HG03139 (cell line): ENCODE measurements at regions not wholly inside any gene's neighbourhood (a gene's known extent, or its start where the extent isn't known, plus 50 kb on each side); places are given as distances from the start of the nearest gene placed in this dataset.
"Not testable (repeated sequence)": the region's sequence is repeated elsewhere in the genome, so short reads cannot be mapped to it uniquely, and the experiment has no call there.

ENCODE experiments used
- ATAC-seq: cut with Tn5 transposase; IDR thresholded peaks from one replicate; pipeline ENCODE4 v1.9.1; 2021; ENCODE audit not compliant: unreplicated experiment

DNA sequence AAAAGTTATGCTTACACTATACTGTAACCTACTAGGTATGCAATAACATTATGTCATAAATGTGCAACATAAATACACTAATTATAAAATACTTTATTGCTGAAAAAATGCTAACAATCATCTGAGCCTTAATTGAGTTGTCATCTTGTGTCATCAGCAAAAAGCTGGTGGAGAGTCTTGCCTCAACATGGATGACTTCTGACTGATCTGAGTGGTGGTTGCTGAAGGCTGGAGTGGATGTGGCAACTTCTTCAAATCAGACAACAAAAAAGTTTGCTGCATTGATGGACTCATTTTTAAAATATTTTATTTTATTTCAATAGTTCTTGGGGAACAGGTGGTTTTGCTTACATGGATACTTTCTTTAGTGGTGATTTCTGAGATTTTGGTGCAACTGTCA, 93.9 kb upstream of the AMN1 start:
- ATAC-seq = no peak

DNA sequence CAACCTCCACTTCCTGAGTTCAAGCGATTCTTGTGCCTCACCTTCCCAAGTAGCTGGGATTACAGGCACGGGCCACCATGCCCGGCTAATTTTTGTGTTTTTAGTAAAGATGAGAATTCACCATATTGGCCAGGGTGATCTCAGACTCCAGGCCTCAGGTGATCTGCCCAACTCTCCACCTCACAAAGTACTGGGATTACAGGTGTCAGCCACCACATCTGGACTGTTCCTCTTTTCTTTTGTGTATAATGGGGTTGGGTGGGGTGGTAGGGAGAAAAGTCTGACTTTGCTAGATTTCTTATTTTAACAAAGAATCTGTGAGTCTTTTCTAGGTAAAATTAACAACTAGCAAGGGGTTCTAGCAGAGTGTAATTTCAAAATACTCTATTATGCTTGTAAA, 92.7 kb upstream of the AMN1 start:
- ATAC-seq = no peak

DNA sequence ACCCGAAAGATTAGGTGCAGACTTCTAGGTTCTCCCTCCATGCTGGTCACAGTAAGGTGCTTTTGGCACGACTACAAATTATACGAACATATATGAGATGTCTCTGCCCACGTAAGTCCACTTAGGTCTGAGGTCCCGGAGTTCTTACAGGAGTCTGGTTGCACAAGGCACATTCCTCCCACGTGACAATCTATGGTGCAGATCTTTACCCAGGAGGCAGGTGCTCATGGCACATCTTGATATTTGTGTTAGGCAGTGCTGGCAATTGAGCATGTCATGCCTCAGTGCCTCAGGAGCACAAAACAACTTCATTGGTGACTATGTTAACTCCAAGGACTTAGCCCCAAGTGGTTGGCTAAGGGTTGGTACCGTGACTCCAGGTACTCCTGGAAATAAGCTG, 92.0 kb upstream of the AMN1 start:
- ATAC-seq = no peak

DNA sequence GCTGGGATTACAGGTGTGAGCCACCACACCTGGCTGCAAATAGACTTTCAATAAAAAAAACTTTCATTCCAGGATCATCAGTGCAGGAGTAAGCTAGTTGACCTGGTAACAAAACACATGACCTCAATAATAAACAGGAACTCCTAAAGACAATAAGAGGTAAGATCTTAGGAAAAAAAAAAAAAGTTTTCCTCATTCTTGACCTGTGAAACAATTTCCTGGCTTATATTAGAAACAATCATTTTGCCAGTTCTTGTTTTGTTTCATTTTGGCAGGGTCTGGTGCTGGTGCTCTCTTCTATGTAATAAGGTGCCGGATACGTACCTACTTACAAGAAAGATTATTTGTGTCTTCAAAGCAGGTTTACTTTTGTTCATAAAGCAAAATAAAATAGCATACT, 90.6 kb upstream of the AMN1 start:
- ATAC-seq = no peak

DNA sequence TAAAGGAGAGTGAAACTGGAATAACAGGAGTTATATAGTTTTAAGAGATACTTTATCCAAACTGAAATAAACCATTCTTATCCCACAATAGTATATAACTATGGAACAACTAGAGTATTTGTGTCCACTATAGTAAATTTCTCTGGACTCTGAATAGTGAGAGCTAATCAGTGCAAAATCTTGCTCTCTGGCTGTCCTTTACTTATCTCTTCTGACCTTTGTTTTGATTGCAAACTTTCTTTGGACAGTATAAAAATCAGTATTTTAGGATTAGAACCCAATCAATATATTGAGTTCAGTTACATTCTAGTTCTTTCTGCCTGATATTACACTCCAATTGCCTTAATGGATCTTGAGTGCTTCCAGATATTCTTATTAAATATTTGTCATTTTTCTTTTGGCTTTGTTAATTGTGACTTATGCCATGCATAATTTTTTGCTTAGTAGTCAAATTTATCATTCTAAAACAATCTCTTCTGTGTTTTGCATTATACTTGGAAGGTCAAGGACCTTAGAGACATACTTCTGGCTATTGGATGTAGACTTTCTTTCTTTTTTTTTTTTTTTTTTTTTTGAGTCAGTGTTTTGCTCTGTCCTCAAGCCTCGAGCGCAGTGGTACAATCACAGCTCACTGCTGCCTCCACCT, 89.9 kb upstream of the AMN1 start:
- no peak for ATAC-seq

DNA sequence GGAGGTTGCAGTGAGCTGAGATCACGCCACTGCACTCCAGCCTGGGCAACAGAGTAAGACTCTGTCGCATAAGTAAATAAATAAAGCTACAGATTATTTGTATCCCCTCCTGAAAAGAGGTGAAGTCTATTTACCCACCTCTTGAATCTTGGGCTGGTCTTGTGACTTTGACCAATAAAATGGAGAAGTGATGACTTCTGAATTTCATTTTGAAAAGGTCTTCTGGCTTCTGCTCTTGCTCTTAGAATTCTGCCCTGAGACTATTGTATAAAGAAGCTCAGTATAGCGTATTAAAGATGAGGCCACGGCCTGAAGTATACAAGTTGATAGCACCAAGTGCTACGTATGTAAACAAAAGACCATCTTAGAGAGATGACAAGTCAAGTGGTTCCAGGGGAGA, 88.3 kb upstream of the AMN1 start:
- no peak for ATAC-seq

DNA sequence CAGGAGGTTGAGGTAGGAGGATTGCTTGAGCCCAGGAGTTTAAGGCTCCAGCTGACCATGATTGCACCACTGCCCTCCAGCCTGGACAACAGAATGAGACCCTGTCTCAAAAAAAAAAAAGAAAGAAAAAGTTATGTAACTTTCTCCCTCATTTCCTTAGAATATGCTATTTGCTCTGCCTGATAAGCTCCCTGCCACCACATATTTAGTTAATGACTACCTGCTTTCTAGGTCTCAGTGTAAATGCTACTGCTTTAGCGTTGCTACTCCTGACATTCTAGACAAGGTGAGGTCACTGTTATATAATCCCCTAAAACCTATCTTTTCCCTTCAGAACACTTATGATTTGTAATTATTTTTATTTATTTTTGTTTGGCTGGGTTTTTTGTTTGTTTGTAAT, 86.3 kb upstream of the AMN1 start:
- no peak for ATAC-seq

DNA sequence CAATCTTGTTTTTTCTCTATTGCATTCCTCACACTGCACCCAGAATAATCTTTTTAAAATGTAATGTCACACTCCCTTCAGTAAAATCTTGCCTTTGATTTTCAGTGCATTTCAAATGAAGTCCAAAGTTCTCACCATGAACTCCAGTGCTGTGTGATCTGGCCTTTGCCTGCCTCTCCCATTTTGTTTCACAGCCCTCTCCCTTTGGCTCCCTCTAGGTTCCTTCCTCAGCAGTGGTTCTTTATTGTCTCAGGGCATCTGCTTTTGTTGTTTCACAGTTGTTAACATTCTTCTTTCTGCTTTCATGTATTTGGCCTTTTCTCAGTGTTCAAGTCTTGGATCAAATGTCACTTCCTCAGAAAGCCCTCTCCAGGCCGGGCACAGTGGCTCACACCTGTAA, 84.5 kb upstream of the AMN1 start:
- no peak for ATAC-seq

DNA sequence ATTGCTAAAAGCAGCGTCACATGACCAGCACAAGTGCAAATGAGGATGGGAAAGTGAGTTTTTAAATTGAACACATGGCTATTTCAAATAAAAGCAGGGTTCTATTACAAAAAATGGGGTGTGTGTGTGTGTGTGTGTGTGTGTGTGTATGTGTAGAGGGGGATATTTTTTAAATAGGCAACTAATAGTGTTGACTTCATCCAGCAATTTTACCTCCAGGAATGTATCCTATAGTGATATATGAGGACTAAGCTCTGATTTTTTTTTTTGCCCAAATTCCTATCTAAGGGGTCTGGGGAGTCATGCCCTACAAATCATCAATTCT, 78.9 kb upstream of the AMN1 start:
- no peak for ATAC-seq

DNA sequence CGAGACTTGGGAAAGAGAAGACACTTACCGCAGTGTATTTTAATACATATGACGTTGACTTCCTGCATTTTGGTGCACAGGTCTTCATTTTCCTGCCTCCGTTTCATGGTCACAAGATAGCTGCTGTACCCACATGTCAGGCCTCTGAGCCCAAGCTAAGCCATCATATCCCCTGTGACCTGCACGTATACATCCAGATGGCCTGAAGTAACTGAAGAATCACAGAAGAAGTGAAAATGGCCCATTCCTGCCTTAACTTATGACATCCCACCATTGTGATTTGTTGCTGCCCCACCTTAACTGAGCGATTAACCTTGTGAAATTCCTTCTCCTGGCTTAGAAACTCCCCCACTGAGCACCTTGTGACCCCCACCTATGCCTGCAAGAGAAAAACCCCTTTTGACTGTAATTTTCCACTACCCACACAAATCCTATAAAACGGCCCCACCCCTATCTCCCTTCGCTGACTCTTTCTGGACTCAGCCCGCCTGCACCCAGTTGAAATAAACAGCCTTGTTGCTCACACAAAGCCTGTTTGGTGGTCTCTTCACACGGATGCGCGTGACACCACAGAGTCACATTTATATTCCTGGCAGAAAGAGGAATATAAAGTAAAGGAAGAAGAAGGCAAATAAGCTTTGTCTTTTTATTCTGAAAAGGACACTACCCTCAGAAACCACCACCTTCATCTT, 78.4 kb upstream of the AMN1 start:
- not testable (repeated sequence) for ATAC-seq

DNA sequence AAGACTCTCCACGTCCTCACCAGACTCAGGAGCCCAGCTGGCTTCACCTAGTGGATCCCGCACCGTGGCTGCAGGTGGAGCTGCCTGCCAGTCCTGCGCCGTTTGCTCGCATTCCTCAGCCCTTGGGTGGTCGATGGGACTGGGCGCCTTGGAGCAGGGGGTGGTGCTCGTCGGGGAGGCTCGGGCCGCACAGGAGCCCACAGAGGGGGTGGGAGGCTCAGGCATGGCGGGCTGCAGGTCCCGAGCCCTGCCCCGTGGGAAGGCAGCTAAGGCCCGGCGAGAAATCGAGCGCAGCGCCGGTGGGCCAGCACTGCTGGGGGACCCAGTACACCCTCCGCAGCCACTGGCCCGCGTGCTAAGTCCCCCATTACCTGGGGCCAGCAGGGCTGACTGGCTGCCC, 76.9 kb upstream of the AMN1 start:
- ATAC-seq = not testable (repeated sequence)

DNA sequence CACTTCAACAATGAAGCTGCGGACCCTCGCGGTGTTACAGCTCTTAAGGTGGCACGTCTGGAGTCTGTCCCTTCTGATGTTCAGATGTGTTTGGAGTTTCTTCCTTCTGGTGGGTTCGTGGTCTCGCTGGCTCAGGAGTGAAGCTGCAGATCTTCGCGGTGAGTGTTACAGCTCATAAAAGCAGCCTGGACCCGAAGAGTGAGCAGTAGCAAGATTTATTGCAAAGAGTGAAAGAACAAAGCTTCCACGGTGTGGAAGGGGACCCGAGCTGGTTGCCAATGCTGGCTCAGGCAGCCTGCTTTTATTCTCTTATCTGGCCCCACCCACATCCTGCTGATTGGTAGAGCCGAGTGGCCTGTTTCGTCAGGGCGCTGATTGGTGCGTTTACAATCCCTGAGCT, 75.9 kb upstream of the AMN1 start:
- ATAC-seq = not testable (repeated sequence)

DNA sequence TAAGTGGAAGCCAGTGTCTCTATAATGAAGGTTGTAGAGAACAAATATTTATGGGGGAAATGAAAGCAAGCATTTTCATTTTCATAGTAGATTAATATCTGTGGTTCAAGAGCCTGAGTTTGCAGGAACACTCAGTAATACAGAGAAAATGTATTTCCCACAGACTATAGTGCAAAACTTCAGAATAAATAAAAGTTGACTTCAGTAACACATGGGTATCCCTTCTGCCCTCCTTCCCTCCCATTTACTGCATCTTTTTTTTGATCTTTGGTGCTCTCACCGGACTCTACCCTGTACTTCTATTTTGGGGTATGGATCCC, 75.3 kb upstream of the AMN1 start:
- no peak for ATAC-seq

DNA sequence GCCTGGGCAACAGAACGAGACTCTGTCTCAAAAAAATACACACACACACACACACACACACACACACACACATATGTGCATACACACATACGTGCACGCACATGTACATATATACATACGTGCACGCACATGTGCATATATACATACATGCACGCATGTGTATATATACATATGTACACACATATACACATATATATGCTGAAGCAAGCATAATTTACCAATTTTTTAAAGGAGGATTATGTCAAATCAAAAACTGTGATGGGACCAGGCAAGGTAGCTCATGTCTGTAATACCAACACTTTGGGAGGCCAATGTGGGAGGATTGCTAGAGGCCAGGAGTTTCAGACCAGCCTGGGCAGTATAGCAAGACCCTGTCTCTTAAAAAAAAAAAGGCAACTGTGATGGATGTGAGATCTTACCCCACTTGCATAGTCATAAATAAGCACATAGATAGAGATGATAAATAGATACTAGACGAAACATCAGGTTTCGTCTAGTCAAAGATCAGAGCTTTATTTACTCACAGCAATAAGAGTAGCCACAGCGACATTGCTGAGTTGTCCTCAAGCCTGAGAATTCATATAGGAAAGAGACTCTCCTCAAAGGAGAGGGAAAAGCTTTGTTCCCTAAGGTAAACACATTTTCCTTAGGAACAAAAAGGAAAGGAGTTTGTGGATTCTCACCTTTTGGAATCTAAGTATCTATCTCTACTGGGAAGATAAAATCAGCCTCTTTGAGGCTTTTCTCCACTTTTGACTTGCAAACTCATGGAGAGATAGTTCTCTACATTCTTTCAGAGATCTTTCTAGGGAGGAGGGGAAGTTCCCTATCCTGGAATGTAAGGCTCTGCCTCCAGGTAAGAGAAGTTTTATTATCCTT, 74.7 kb upstream of the AMN1 start:
- no peak for ATAC-seq

DNA sequence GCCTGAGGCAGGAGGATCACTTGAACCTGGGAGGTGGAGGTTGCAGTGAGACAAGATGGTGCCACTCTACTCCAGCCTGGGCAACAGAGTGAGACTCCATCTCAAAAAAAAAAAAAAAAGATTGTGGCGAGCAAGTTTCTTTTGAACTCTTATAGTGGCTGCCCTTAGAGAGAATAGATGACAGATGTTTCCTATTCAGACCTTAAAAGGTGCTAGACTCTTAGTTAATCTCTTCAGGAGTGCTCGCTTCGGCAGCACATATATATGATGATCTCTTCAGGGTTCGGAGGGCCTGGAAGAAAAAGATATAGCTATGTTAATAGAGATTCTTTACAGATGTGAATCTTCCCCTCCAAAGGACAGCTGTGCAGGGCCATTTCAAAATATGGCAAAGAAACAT, 73.1 kb upstream of the AMN1 start:
- ATAC-seq = no peak

DNA sequence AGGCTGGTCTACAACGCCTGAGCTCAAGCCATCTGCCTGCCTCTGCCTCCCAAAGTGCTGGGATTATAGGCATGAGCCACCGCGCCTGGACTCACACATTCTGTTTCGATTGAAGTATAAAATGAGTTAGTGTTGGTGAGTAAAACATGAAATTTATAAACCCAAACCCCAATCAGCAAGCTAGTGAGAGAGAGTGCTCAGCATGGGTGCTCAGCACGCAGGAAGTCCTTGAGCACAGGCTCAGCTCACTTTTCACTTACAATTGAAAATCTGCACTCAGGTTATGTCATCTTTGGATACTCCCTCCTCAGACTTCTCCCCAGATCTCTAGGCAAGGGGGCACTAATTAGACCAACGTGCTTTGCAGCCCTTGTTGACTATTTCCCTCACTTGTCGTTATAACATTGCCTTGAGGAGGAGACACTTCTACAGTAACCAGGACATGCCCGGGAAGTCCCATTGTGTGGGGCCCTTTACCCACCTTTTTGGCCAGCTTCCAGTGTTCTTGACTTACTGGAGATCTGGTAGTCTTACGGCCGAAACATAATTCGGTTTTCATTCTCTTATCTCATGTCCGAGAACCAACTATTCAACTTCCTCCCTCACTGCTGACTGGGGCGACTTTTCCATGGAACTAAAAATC, 68.5 kb upstream of the AMN1 start:
- ATAC-seq = no peak

DNA sequence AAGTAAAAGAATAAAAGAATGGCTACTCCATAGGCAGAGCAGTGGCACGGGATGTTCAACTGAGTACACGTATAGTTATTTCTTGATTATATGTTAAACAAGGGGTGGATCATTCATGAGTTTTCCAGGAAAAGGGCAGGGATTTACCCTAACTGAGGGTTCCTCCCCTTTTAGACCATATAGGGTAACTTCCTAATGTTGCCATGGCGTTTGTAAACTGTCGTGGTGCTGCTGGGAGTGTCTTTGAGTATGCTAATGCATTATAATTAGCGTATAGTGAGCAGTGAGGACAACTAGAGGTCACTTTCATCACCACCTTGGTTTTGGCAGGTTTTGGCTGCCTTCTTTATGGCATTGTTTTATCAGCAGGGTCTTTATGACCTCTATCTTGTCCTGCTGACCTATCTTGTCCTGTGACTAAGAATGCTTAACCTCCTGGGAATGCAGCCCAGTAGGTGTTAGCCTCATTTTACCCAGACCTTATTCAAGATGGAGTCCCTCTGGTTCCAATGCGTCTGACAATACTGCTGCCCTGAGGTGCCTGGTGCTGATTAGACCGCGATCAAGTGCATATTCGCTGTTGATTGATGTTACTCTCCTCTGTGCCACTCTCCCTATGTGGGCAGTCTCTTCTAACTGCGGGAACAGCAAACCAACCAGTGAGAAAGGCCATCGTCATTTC, 67.6 kb upstream of the AMN1 start:
- no peak for ATAC-seq

DNA sequence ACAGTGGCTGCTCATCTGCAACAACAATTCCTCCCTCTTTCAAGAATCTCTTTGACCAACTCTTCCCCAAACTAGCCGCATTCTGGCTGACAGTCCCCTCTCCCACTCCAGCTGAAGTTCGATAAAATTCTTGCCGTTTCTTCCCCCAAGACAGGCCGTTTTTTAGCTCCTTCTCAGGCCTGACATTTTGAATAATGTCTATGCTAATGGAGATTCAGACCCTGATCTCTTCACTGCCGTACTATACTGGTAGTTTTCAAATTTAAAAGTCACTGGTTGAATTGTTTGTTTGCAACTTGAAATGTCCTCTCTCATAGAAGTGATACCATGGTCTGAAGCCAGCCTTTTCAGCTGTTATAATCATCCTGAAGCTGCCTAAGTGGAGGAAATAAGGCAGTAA, 65.9 kb upstream of the AMN1 start:
- no peak for ATAC-seq

DNA sequence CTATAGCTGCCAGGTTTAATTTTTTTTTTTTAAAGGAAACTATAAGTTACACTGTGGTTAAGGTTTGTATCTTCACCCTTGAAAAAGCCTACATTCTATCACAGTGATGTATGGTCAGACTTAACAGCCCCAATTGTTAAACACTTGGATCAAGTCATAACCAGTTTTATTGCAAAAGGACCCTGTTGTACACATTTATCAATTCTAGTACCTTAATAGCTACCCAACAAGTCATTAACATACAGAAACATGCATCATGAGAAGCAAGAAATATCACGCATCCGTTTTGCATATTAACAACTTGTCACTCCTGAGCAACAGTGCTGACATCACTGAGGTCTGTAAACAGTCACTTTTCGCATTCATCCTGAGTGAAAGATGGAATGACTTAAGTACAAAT, 62.4 kb upstream of the AMN1 start:
- ATAC-seq = not testable (repeated sequence)

DNA sequence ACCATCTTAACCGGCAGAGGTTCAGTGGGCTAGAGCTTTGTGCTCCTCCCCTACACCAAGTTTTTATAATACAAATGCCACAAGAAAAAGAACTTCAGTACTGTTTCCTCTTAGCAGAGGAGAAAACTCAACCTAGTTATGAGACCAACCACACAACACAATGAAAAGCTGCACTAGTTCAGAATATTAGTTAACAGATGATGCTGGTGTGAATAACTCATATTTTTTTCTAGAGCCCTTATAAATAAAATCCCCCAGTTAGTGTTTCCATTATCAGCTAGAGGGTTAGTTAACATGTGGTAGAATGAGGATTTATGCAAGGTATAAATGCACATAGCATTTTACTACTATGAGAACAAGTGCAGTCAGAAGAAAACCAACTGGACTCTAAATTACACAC, 61.9 kb upstream of the AMN1 start:
- ATAC-seq = no peak

DNA sequence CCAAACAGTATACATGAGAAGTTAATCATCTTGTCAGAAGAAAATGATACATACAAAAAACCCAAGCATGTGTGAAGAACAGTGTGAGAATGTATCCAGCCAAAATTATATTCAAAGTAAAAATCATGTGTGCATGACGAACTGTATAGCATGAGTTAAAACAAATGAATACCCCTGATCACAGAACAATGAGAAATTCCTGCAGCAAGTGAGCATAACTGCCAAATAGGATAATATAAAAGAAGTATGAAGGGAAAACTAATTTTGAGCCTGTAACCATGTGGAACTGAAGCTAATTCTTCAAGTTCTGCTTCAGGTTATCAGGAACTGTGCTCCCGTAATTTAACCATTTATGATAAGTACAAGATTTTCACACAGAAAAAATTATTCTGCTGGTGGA, 56.5 kb upstream of the AMN1 start:
- no peak for ATAC-seq
